H1 (cell line): ENCODE measurements at regions not wholly inside any gene's neighbourhood (a gene's known extent, or its start where the extent isn't known, plus 50 kb on each side); places are given as distances from the start of the nearest gene placed in this dataset.

Source experiments
- BACH1 ChIP-seq: IDR thresholded peaks from 2 replicates; pipeline ENCODE4 v1.6.1; 2012; ENCODE audit warnings: low read length, improper control_type of control experiment
- BRCA1 ChIP-seq: IDR thresholded peaks from 2 replicates; pipeline ENCODE4 v1.6.1; 2012; ENCODE audit warnings: low read depth, low read length, improper control_type of control experiment
- CEBPB ChIP-seq: IDR thresholded peaks from 2 replicates; pipeline ENCODE4 v1.6.1; 2012; ENCODE audit warnings: low read depth, low read length
- CHD1 ChIP-seq: IDR thresholded peaks from 2 replicates; pipeline ENCODE4 v1.6.1; 2012; ENCODE audit warnings: low read depth, low read length, improper control_type of control experiment
- CHD7 ChIP-seq: fragments of 300-600 bp; sonication (generic); IDR thresholded peaks from 2 replicates; pipeline ENCODE4 v1.7.1; 2012; ENCODE audit warnings: low read length, moderate library complexity, mild to moderate bottlenecking, inconsistent platforms; ENCODE audit not compliant: insufficient replicate concordance
- CREB1 ChIP-seq: IDR thresholded peaks from 2 replicates; pipeline ENCODE4 v1.6.1; 2012; ENCODE audit warnings: inconsistent platforms
- JUND ChIP-seq: IDR thresholded peaks from 2 replicates; pipeline ENCODE4 v1.6.1; 2011; ENCODE audit warnings: mild to moderate bottlenecking, improper control_type of control experiment, low read length
- RBBP5 ChIP-seq: IDR thresholded peaks from 2 replicates; pipeline ENCODE4 v1.7.1; 2012; ENCODE audit warnings: low read depth, mild to moderate bottlenecking, inconsistent platforms, low read length, moderate library complexity, borderline replicate concordance
- RNF2 ChIP-seq: fragments of 200-900, 300-1000 bp; sonication (generic); IDR thresholded peaks from 2 replicates; pipeline ENCODE4 v1.7.1; 2016; ENCODE audit warnings: borderline replicate concordance, low read depth, mild to moderate bottlenecking, antibody characterized with exemption, low read length; ENCODE audit not compliant: poor library complexity, severe bottlenecking; ENCODE audit errors: missing control alignments
- SIRT6 ChIP-seq: IDR thresholded peaks from one replicate; pipeline ENCODE4 v1.7.1; 2012; ENCODE audit warnings: low read length, inconsistent platforms
- SP2 ChIP-seq: IDR thresholded peaks from 2 replicates; pipeline ENCODE4 v1.6.1; 2012; ENCODE audit warnings: mild to moderate bottlenecking, low read length, inconsistent platforms
- TF ChIP-seq, protein P1 (sequence below): IDR thresholded peaks from 2 replicates; pipeline ENCODE4 v1.6.1; 2012; ENCODE audit warnings: inconsistent platforms

GRCh38 chr7:80307227-80307856 is 172.7 kb downstream of the GNAI1 start (continued):
- TF ChIP-seq CHD7 (no peak), BRCA1 (no peak), CEBPB (no peak), CHD1 (no peak), SIRT6 (no peak), CREB1 (no peak), JUND (no peak), RBBP5 (no peak), SP2 (no peak), RNF2 (no peak), BACH1 (no peak)
- TF ChIP-seq, protein P1, sequence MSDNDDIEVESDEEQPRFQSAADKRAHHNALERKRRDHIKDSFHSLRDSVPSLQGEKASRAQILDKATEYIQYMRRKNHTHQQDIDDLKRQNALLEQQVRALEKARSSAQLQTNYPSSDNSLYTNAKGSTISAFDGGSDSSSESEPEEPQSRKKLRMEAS = no peak
